Pancreas (tissue), 10 donors: ENCODE measurements at regions not wholly inside any gene's neighbourhood (a gene's known extent, or its start where the extent isn't known, plus 50 kb on each side); places are given as distances from the start of the nearest gene placed in this dataset.
"Not testable (repeated sequence)": the region's sequence is repeated elsewhere in the genome, so short reads cannot be mapped to it uniquely, and the experiment has no call there.

Source experiments
- ATAC-seq, 4 donors: fragments of 200-7000 bp; cut with Tn5 transposase; one replicate each; pipeline versions ENCODE4 v1.8.0 to v1.9.1; 2020; ENCODE audit warnings: mild to moderate bottlenecking in 4 of 4, moderate library complexity in 4 of 4
- DNase-seq, 6 donors: peaks; one replicate each; pipeline ENCODE4 v3.0.0-alpha.2; 2020
- FAIRE-seq: peaks from 2 replicates; lab custom pipeline; 2012; peaks lifted over from hg19 to GRCh38; lab: Jason Lieb, UNC
- H3K27ac ChIP-seq, 4 donors: fragments of 200-600 bp; sonication (generic); 1 replicate in 3 of 4; 2 replicates in 1 of 4; pipeline versions ENCODE4 v1.5.0 to v1.8.0; 2020
- H3K27me3 ChIP-seq, 4 donors: fragments of 200-600 bp; one replicate each; pipeline ENCODE4 v1.8.0; 2021
- H3K36me3 ChIP-seq, 3 donors: fragments of 200-600 bp; sonication (generic) in 1 of 3; one replicate each; pipeline versions ENCODE4 v1.5.0 to v1.8.0; 2020 to 2021
- H3K4me1 ChIP-seq, 3 donors: fragments of 200-600 bp; one replicate each; pipeline ENCODE4 v1.8.0; 2021
- H3K4me3 ChIP-seq, 4 donors: fragments of 200-600 bp; sonication (generic) in 2 of 4; one replicate each; pipeline versions ENCODE4 v1.5.0 to v1.8.0; 2020 to 2021
- H3K9me3 ChIP-seq, 4 donors: fragments of 200-600 bp; one replicate each; pipeline ENCODE4 v1.8.0; 2021
- WGBS, 2 donors: extraction: QIAGEN DNeasy Blood & Tissue Kit; methylation state at CpG; one replicate each; pipeline ENCODE4 v1.1.7; 2013; 5-methylcytosine and 5-hydroxymethylcytosine counted together
- intact Hi-C, 3 donors: fragments of 100-400 bp; cut with DNase I; formaldehyde crosslinking; loops; one replicate each; pipeline versions ENCODE4 v1.11.1 to v1.14.2; 2022
- TF ChIP-seq, protein P1 (sequence below), 4 donors: fragments of 200-600 bp; sonication (generic) in 3 of 4; IDR thresholded peaks; one replicate each; pipeline versions ENCODE4 v1.5.0 to v1.8.0; 2021; ENCODE audit warnings: antibody characterized with exemption in 4 of 4
- donor health status: healthy with polysubstance abuse.
- donor health status: DM: no; HTN: no; CAD: no; lungs with moderate emphysema.
- donor health status: DM: no; HTN: no; CAD: no.
- donor health status: control.
- donor health status: control.
- donor health status: Bipolar disorder and iron deficiency.
- donor health status: DM: yes; HTN: yes; CAD: no.
- donor health status: DM: no; HTN: no; CAD: no.
- donor health status: DM: no; HTN: no; CAD: no.
- donor health status: DM: yes; HTN: yes; CAD: no.

DNA sequence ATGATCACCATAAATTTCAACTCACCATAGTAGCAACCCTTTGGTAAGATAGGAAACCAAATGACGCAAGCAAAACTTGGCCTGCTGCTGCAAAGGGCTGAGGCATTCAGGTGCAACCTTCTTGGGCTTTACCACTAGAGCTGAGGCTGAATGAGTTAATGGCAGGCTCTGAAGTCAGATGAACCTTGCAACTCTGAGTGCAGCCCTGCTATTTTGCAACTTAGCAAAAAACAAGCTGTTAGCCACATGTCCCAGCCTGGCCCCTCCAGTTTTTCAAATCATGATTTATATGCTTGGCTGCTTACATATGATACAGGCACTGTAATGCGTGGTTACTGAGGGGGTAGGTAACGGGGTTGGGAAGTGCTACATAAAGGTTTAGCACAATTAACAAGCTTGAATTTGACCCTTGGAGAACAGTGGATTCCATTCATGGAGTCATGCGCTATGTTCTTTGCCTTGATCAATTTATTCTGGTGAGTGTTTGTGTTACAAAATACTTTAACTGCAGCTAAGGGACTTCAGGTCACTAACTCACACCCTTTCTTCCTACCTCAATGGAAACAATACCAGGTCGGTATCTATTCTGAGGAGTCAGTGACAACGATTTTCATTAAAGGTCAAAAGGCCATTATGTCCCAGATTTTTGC, 80.5 kb upstream of the PPARGC1A start:
- intact Hi-C loops = no loop called here
- TF ChIP-seq, protein P1, sequence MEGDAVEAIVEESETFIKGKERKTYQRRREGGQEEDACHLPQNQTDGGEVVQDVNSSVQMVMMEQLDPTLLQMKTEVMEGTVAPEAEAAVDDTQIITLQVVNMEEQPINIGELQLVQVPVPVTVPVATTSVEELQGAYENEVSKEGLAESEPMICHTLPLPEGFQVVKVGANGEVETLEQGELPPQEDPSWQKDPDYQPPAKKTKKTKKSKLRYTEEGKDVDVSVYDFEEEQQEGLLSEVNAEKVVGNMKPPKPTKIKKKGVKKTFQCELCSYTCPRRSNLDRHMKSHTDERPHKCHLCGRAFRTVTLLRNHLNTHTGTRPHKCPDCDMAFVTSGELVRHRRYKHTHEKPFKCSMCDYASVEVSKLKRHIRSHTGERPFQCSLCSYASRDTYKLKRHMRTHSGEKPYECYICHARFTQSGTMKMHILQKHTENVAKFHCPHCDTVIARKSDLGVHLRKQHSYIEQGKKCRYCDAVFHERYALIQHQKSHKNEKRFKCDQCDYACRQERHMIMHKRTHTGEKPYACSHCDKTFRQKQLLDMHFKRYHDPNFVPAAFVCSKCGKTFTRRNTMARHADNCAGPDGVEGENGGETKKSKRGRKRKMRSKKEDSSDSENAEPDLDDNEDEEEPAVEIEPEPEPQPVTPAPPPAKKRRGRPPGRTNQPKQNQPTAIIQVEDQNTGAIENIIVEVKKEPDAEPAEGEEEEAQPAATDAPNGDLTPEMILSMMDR (IDR thresholded peaks at IDR 0.05) = no peak
- Histone ChIP-seq H3K9me3 (no peaks in the 10 kb centered on the region), H3K27me3 (no peaks in the 10 kb centered on the region), H3K36me3 (no peaks in the 10 kb centered on the region), H3K27ac (no peak overlapping the region), H3K4me3 (no peak overlapping the region), H3K4me1 (no peaks in the 10 kb centered on the region)
- ATAC-seq (no peak), FAIRE-seq (no peak), DNase-seq (no peak)
- 58 to 67% methylated on average over 6 of the region's 6 CpGs for WGBS, 2 donors

DNA sequence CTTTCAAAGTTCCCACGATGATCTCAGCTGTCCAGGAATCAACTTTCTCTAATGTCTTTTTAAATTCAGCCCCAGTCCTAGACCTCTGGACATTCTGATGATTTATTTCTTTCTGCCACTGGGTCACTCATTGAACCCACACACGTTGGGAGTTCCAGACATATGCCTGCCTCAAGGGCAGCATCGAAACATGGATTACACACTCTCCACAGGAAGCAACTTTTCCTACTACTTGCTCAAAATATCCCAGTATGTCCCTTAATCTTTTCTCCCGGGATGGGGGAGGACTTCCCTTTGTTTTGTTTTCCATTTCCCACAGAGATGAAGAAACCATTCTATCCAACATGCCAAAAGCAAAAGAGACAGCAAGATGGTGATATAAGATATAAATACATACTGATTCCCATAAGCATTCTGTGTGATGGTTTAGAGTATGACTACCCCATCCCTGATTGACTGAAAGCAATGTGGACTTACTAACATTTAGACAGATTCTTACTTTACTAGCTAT, 79.8 kb upstream of the PPARGC1A start:
- intact Hi-C loops = no loop called here
- no peak for FAIRE-seq
- 42 to 47% methylated on average over 4 of the region's 4 CpGs for WGBS, 2 donors

DNA sequence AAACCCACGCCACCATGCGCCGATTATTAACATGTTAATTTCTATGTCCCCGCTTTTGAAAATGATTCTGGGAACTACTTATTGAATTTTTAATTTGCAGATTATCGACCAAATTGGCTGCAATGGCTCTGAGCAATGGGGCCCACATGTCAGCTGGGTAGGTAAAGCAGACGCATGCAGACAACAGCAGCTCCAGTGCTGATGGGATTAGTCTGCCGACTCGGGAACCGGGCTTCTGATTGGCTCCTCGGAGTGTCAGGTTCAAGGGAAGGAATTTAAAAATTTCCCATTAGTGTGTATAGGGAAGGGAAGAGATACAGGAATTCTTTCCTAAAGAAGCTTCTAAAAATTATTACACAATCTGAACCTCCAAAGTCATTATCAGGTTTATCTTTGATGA, 77.4 kb upstream of the PPARGC1A start:
- intact Hi-C loops = no loop called here
- FAIRE-seq (no peak), DNase-seq (no peak), ATAC-seq (no peak)
- TF ChIP-seq, protein P1 (IDR thresholded peaks at IDR 0.05) = no peak
- 74 to 89% methylated on average over 10 of the region's 10 CpGs for WGBS, 2 donors
- no peak overlapping the region for H3K27ac ChIP-seq
- no peaks in the 10 kb centered on the region for H3K4me1 ChIP-seq
- H3K27me3 ChIP-seq = no peaks in the 10 kb centered on the region
- H3K9me3 ChIP-seq = no peaks in the 10 kb centered on the region
- H3K4me3 ChIP-seq = no peak overlapping the region
- H3K36me3 ChIP-seq = no peaks in the 10 kb centered on the region

More for the DNA sequence above, 79.8 kb upstream of the PPARGC1A start:
- H3K4me3 ChIP-seq = no peak overlapping the region
- no peaks in the 10 kb centered on the region for H3K27me3 ChIP-seq
- no peaks in the 10 kb centered on the region for H3K36me3 ChIP-seq
- no peak overlapping the region for H3K27ac ChIP-seq
- TF ChIP-seq, protein P1 (IDR thresholded peaks at IDR 0.05) = no peak
- H3K9me3 ChIP-seq = no peaks in the 10 kb centered on the region
- ATAC-seq = no peak
- no peak for DNase-seq
- H3K4me1 ChIP-seq = no peaks in the 10 kb centered on the region

DNA sequence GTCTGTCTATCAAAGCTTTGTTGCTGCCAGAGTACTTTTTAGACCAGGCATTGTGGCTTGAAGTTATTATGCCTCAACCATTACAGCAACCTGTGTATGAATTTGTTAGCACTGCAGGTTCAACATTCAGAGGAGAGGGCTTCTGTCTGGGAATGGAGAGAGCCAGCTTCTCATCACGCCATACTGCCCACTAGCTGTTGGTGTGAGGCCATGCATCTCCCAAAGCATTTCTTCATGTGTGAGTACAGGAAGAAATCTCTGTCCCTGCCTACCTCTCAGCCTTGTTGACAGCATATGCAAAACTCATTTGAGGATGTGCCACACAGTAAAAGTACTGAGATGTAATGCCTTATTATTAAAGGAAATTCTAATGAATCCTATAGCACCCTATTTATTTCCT, 76.9 kb upstream of the PPARGC1A start:
- no peak overlapping the region for H3K4me3 ChIP-seq
- FAIRE-seq (no peak), DNase-seq (no peak), ATAC-seq (no peak)
- no peaks in the 10 kb centered on the region for H3K9me3 ChIP-seq
- TF ChIP-seq, protein P1 (IDR thresholded peaks at IDR 0.05) = no peak
- WGBS, 2 donors = 70 to 78% methylated on average over 1 of the region's 1 CpG
- intact Hi-C loops = no loop called here
- H3K27me3 ChIP-seq = no peaks in the 10 kb centered on the region
- H3K27ac ChIP-seq = no peak overlapping the region
- H3K36me3 ChIP-seq = no peaks in the 10 kb centered on the region
- no peaks in the 10 kb centered on the region for H3K4me1 ChIP-seq

DNA sequence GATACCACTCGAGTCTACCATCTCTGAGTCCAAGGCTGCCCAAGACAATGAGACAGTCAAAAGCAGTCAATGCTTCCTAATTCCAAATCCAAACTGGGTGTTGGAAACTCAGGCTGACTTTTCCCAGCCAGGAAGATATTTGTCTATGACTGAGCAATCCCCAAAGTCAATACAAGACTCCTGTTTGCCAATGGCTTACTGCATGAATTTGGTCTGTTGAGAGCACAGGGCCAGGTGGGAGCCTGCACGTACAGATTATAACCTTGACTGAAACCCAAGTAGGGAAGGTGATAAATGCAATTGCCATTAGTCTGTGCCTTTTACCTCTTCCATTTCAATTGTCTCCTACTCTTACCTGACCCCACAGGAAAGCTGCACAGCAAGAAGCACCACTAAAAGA, 72.6 kb upstream of the PPARGC1A start:
- H3K9me3 ChIP-seq = no peaks in the 10 kb centered on the region
- no peaks in the 10 kb centered on the region for H3K4me1 ChIP-seq
- DNase-seq (no peak), ATAC-seq (no peak), FAIRE-seq (no peak)
- TF ChIP-seq, protein P1 (IDR thresholded peaks at IDR 0.05) = no peak
- H3K27ac ChIP-seq = no peak overlapping the region
- intact Hi-C loops = no loop called here
- 44 to 46% methylated on average over 2 of the region's 2 CpGs for WGBS, 2 donors
- H3K36me3 ChIP-seq = no peaks in the 10 kb centered on the region
- H3K27me3 ChIP-seq = no peaks in the 10 kb centered on the region
- no peak overlapping the region for H3K4me3 ChIP-seq

DNA sequence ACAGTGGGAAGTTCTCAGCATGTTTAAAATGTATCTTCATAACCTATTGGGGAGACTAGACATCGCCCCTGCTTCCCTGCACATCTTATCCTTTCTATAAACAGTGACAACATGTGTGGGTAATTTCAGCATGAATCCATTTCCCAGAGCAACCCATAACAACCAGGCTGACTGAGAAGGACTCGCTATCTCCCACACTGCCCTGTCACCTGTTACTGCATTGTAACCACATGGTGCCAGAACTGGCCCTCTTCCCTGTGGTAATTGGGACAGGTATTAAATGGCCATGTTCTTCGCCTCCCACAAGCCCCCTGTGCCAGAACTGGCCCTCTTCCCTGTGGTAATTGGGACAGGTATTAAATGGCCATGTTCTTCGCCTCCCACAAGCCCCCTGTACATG, 71.5 kb upstream of the PPARGC1A start:
- WGBS, 2 donors = 76 to 86% methylated on average over 4 of the region's 4 CpGs
- DNase-seq, H3K27me3 ChIP-seq, intact Hi-C loops, H3K4me3 ChIP-seq, H3K4me1 ChIP-seq, H3K9me3 ChIP-seq, FAIRE-seq, H3K27ac ChIP-seq, ATAC-seq, H3K36me3 ChIP-seq: not testable (repeated sequence)
